IMR-90 (cell line): ENCODE measurements at regions not wholly inside any gene's neighbourhood (a gene's known extent, or its start where the extent isn't known, plus 50 kb on each side); places are given as distances from the start of the nearest gene placed in this dataset.

Experiments
- ATAC-seq: fragments of 200-7000 bp; cut with Tn5 transposase; 2 replicates; pipeline ENCODE4 v1.9.1; 2020; ENCODE audit warnings: low read depth, mild to moderate bottlenecking, moderate library complexity
- BruUV-seq: library from RNA; stranded (reverse); fragments of 400-500 nt; replicated peaks from 2 replicates; lab custom pipeline; 2021; lab: Mats Ljungman, UMichigan
- CTCF ChIA-PET: fragments of 300-600 bp; formaldehyde crosslinking; extraction: SDS; loops from one replicate; lab custom pipeline; 2021; ENCODE audit warnings: antibody characterized with exemption; lab: Yijun Ruan, JAX
- POLR2A ChIA-PET: fragments of 300-600 bp; sonication (Branson Sonifier 250); formaldehyde crosslinking; loops from one replicate; lab custom pipeline; 2022; ENCODE audit warnings: antibody characterized with exemption; ENCODE audit not compliant: unreplicated experiment; lab: Charles Lee
- DNase-seq: peaks from one replicate; pipeline ENCODE4 v3.0.0; 2013
- H2AFZ ChIP-seq: replicated peaks from 2 replicates; pipeline ENCODE3; 2013; ENCODE audit warnings: low read length, mild to moderate bottlenecking; ENCODE audit not compliant: poor library complexity
- H2AK5ac ChIP-seq: 2 replicates; pipeline ENCODE4 v1.6.1; 2013; ENCODE audit warnings: low read depth, low read length, inconsistent platforms
- H2AK9ac ChIP-seq: replicated peaks from 2 replicates; pipeline ENCODE3; 2013; ENCODE audit warnings: mild to moderate bottlenecking, low read depth, low read length, moderate library complexity; ENCODE audit not compliant: poor library complexity
- H2BK120ac ChIP-seq: 2 replicates; pipeline ENCODE4 v1.6.1; 2013; ENCODE audit warnings: low read depth, low read length, inconsistent platforms
- H2BK15ac ChIP-seq: 3 replicates; pipeline ENCODE4 v1.6.1; 2013; ENCODE audit warnings: low read depth, low read length, inconsistent platforms
- H2BK20ac ChIP-seq: 2 replicates; pipeline ENCODE4 v1.6.1; 2013; ENCODE audit warnings: low read depth, mild to moderate bottlenecking, inconsistent platforms, low read length, moderate library complexity
- H2BK5ac ChIP-seq: 2 replicates; pipeline ENCODE4 v1.6.1; 2013; ENCODE audit warnings: mild to moderate bottlenecking, low read depth, low read length, inconsistent platforms; ENCODE audit not compliant: poor library complexity, severe bottlenecking
- H3K14ac ChIP-seq: replicated peaks from 2 replicates; pipeline ENCODE4 v1.6.1; 2013; ENCODE audit warnings: low read depth, low read length, inconsistent platforms
- H3K18ac ChIP-seq: 2 replicates; pipeline ENCODE4 v1.6.1; 2013; ENCODE audit warnings: low read depth, low read length, control low read depth
- H3K23ac ChIP-seq: 2 replicates; pipeline ENCODE4 v1.6.1; 2013; ENCODE audit warnings: low read depth, low read length, inconsistent platforms
- H3K27ac ChIP-seq: 2 replicates; pipeline ENCODE4 v1.5.1; 2013; ENCODE audit warnings: mild to moderate bottlenecking, control low read depth, low read length; ENCODE audit not compliant: insufficient read depth
- H3K27me3 ChIP-seq: 2 replicates; pipeline ENCODE4 v1.6.1; 2013; ENCODE audit warnings: low read length; ENCODE audit not compliant: control insufficient read depth, insufficient read depth
- H3K36me3 ChIP-seq: 2 replicates; pipeline ENCODE4 v1.6.1; 2013; ENCODE audit warnings: low read length, mixed read lengths; ENCODE audit not compliant: control insufficient read depth, insufficient read depth
- H3K4ac ChIP-seq: 2 replicates; pipeline ENCODE4 v1.6.1; 2013; ENCODE audit warnings: low read depth, low read length, inconsistent platforms
- H3K4me1 ChIP-seq: 2 replicates; pipeline ENCODE4 v1.6.1; 2013; ENCODE audit warnings: low read length, mixed read lengths; ENCODE audit not compliant: control insufficient read depth, insufficient read depth
- H3K4me2 ChIP-seq: 2 replicates; pipeline ENCODE4 v1.6.1; 2013; ENCODE audit warnings: low read depth, mild to moderate bottlenecking, control low read depth, low read length, moderate library complexity
- H3K4me3 ChIP-seq: 2 replicates; pipeline ENCODE4 v1.5.1; 2013; ENCODE audit warnings: low read depth, mild to moderate bottlenecking, control low read depth, low read length, moderate library complexity; ENCODE audit not compliant: insufficient read depth
- H3K56ac ChIP-seq: 2 replicates; pipeline ENCODE4 v1.6.1; 2013; ENCODE audit warnings: low read length, inconsistent platforms; ENCODE audit not compliant: insufficient read depth; ENCODE audit errors: extremely low read depth
- H3K79me1 ChIP-seq, 2 experiments: 2 replicates each; pipeline ENCODE4 v1.6.1; 2013; ENCODE audit warnings: low read length in 2 of 2, inconsistent platforms in 1 of 2, low read depth in 1 of 2
- H3K9ac ChIP-seq: 2 replicates; pipeline ENCODE4 v1.6.1; 2013; ENCODE audit warnings: low read depth, low read length, control low read depth
- H3K9me1 ChIP-seq: 2 replicates; pipeline ENCODE4 v1.6.1; 2013; ENCODE audit warnings: low read length, inconsistent platforms; ENCODE audit not compliant: insufficient read depth
- H3K9me3 ChIP-seq: 2 replicates; pipeline ENCODE4 v1.6.1; 2013; ENCODE audit warnings: low read length; ENCODE audit not compliant: control insufficient read depth, insufficient read depth
- H4K20me1 ChIP-seq: 2 replicates; pipeline ENCODE4 v1.6.1; 2013; ENCODE audit warnings: low read length, inconsistent platforms; ENCODE audit not compliant: insufficient read depth
- H4K5ac ChIP-seq: 2 replicates; pipeline ENCODE4 v1.6.1; 2013; ENCODE audit warnings: mild to moderate bottlenecking, low read depth, low read length, control low read depth
- H4K8ac ChIP-seq, 2 experiments: 2 replicates each; pipeline ENCODE4 v1.6.1; 2013; ENCODE audit warnings: low read depth in 2 of 2, low read length in 2 of 2, control low read depth in 1 of 2, inconsistent platforms in 1 of 2
- H4K91ac ChIP-seq: 2 replicates; pipeline ENCODE4 v1.6.1; 2013; ENCODE audit warnings: low read depth, low read length, inconsistent platforms; ENCODE audit not compliant: insufficient read depth
- MAZ ChIP-seq: IDR thresholded peaks from 2 replicates; pipeline ENCODE4 v1.6.1; 2012; ENCODE audit warnings: low read depth, mild to moderate bottlenecking, low read length, improper control_type of control experiment, moderate library complexity, borderline replicate concordance
- POLR2A ChIP-seq: IDR thresholded peaks from 2 replicates; pipeline ENCODE4 v1.6.1; 2012; ENCODE audit warnings: mild to moderate bottlenecking, low read depth, low read length
- RAD21 ChIP-seq: IDR thresholded peaks from 2 replicates; pipeline ENCODE4 v1.6.1; 2012; ENCODE audit warnings: low read length, improper control_type of control experiment
- RCOR1 ChIP-seq: IDR thresholded peaks from 2 replicates; pipeline ENCODE4 v1.6.1; 2012; ENCODE audit warnings: mild to moderate bottlenecking, low read length, improper control_type of control experiment; ENCODE audit not compliant: insufficient replicate concordance
- SMC3 ChIP-seq: fragments of 150-350 bp; IDR thresholded peaks from 2 replicates; pipeline ENCODE4 v1.6.1; 2016; ENCODE audit warnings: low read depth, mild to moderate bottlenecking, antibody characterized with exemption, low read length, moderate library complexity
- dilution Hi-C: fragments of 300-500 bp; cut with HindIII; formaldehyde crosslinking; loops from one replicate; pipeline ENCODE4 v1.14.3; 2018; ENCODE audit warnings: low sequenced_read_pairs; ENCODE audit not compliant: unreplicated experiment
- in situ Hi-C: fragments of 300-500 bp; cut with MboI; formaldehyde crosslinking; loops from 3 replicates; pipeline ENCODE4 v1.14.3; 2019; ENCODE audit warnings: low sequenced_read_pairs, inconsistent platforms, mixed read lengths
- intact Hi-C: fragments of 100-400 bp; cut with micrococcal nuclease; formaldehyde crosslinking; loops from 2 replicates; pipeline ENCODE4 v1.10.0; 2022

DNA sequence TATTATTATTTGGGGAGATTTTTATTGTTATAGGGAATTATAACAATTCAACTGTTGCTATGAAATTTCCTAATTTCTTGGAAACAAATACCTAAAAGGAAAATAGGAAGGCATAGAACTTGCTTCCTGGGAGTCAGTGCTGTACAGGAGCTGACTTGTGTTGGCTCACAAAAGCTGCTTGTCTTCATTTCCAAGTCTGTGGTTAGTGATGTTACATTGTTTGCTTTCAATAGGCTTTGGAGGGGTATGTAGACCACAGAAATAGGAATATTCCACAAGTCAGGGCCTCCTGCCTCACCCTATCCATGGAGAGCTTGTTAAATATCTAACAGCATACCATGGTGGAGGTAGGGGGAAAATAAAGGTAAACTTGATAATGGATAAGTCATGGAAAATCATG is 688.9 kb upstream of the FAM98A start:
- H3K4me3 ChIP-seq, result no peak overlapping the region
- no peak overlapping the region for H3K9ac ChIP-seq
- no peak overlapping the region for H2AK5ac ChIP-seq
- H2BK120ac ChIP-seq, result no peak overlapping the region
- H2BK20ac ChIP-seq, result no peak overlapping the region
- H4K8ac ChIP-seq, result no peak overlapping the region
- POLR2A ChIA-PET, result no interaction called here
- no peak overlapping the region for H2AFZ ChIP-seq
- no peak overlapping the region for H3K23ac ChIP-seq
- H4K91ac ChIP-seq, result no peak overlapping the region
- no peak for ATAC-seq
- CTCF ChIA-PET, result no interaction called here
- H3K9me1 ChIP-seq, result no peaks in the 10 kb centered on the region
- no peak overlapping the region for H2BK5ac ChIP-seq
- H3K9me3 ChIP-seq, result peaks cover 5% of the 10 kb centered on the region; the same call in 1 of the 2 replicates
- no peak overlapping the region for H2BK15ac ChIP-seq
- H3K36me3 ChIP-seq, result no peaks in the 10 kb centered on the region
- no peaks in the 10 kb centered on the region for H3K27me3 ChIP-seq
- dilution Hi-C loops, result no loop called here
- no peak for DNase-seq
- H4K5ac ChIP-seq, result no peak overlapping the region
- no peak overlapping the region for H3K18ac ChIP-seq
- TF ChIP-seq RCOR1 (no peak), POLR2A (no peak), MAZ (no peak), RAD21 (no peak), SMC3 (no peak)
- H2AK9ac ChIP-seq, result no peak overlapping the region
- no peak overlapping the region for H3K27ac ChIP-seq
- no TSS peak for BruUV-seq
- H3K4me1 ChIP-seq, result no peaks in the 10 kb centered on the region
- H3K56ac ChIP-seq, result no peak overlapping the region
- H3K4me2 ChIP-seq, result no peak overlapping the region
- H4K20me1 ChIP-seq, result no peaks in the 10 kb centered on the region
- H3K4ac ChIP-seq, result no peak overlapping the region
- no peak overlapping the region for H3K14ac ChIP-seq
- intact Hi-C loops, result no loop called here
- in situ Hi-C loops, result no loop called here
- no peaks in the 10 kb centered on the region for H3K79me1 ChIP-seq
